Stomach (tissue), 4 donors: ENCODE measurements at regions not wholly inside any gene's neighbourhood (a gene's known extent, or its start where the extent isn't known, plus 50 kb on each side); places are given as distances from the start of the nearest gene placed in this dataset.

Experiments used
- CTCF ChIP-seq, 7 experiments: fragments of 450-650 bp in 4 of 7; fragments of 200-600 bp in 3 of 7; sonication (generic) in 3 of 7; IDR thresholded peaks; one replicate each; pipeline ENCODE4 v1.5.1; 2016 to 2019; ENCODE audit warnings: antibody characterized with exemption in 7 of 7, control low read depth in 2 of 7, mild to moderate bottlenecking in 1 of 7
- EP300 ChIP-seq: sonication (generic); formaldehyde crosslinking; IDR thresholded peaks from one replicate; pipeline ENCODE4 v1.6.1; 2017; ENCODE audit warnings: antibody characterized with exemption

- TF ChIP-seq CTCF (IDR thresholded peaks at IDR 0.05), result no peak
- TF ChIP-seq EP300, result no peak
Measured at GRCh38 chr3:168342946-168343850, 247.5 kb upstream of the GOLIM4 start.
